ENCODE measurements at regions not wholly inside any gene's neighbourhood (a gene's known extent, or its start where the extent isn't known, plus 50 kb on each side); places are given as distances from the start of the nearest gene placed in this dataset.

DNA sequence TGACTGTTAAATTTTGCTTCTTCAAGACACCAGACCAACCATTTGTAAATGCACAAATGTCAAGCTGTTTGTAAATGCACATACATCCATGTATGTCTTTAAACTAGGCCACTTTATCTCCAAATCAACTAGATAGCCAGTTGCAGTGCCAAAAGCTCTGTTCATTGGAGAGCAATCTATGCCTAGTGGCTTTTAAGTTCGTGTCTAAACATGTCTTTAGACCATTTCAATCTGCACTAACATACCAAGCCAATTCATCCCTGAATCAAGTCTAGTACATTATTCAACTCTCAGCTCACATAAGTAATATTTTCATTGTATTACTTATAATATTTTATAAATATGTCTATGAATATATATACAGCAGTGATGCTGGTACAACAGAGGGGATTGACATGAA is 985.9 kb downstream of the CDH18 start:
- TF ChIP-seq, protein P1, sequence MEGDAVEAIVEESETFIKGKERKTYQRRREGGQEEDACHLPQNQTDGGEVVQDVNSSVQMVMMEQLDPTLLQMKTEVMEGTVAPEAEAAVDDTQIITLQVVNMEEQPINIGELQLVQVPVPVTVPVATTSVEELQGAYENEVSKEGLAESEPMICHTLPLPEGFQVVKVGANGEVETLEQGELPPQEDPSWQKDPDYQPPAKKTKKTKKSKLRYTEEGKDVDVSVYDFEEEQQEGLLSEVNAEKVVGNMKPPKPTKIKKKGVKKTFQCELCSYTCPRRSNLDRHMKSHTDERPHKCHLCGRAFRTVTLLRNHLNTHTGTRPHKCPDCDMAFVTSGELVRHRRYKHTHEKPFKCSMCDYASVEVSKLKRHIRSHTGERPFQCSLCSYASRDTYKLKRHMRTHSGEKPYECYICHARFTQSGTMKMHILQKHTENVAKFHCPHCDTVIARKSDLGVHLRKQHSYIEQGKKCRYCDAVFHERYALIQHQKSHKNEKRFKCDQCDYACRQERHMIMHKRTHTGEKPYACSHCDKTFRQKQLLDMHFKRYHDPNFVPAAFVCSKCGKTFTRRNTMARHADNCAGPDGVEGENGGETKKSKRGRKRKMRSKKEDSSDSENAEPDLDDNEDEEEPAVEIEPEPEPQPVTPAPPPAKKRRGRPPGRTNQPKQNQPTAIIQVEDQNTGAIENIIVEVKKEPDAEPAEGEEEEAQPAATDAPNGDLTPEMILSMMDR (IDR thresholded peaks at IDR 0.05) = no peak
- no peak for TF ChIP-seq POLR2A (IDR thresholded peaks at IDR 0.05)
- no peak for TF ChIP-seq POLR2AphosphoS5 (IDR thresholded peaks at IDR 0.05)

Data from breast epithelium (tissue), 3 donors.